ENCODE measurements at regions not wholly inside any gene's neighbourhood (a gene's known extent, or its start where the extent isn't known, plus 50 kb on each side); places are given as distances from the start of the nearest gene placed in this dataset.

DNA sequence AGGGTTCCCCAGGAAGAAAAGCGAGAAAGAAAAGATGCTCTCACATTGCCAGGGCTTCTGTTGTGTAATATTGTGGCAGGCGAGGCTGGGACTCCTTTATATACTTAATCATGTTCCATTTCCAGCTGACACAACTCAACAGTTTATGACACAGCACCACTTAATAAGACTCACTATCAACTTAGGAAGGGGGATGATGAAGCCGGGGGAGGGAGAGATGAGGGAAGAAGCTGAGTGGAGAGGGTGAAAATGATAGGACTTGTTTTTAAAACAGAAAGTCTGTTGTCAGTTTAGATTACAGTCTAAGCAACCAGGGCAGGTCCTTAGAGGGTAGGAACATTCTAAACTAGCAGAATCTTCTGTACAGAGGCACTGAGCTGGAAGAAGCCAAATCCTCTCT is 397.0 kb downstream of the NXPE2 start:
- H3K36me3 ChIP-seq (ENCODE audit: insufficient read depth in 1 of 2, low read depth in 1 of 2): no peaks in the 10 kb centered on the region
- no peaks in the 10 kb centered on the region for H3K9me3 ChIP-seq
- TF ChIP-seq CTCF (IDR thresholded peaks at IDR 0.05): no peak
- no peak for ATAC-seq
- 80 to 83% (median 81%) methylated on average over 3 of the region's 3 CpGs for WGBS, 3 donors
- no peak overlapping the region for H3K27ac ChIP-seq
- no peak for DNase-seq
- H3K27me3 ChIP-seq (ENCODE audit: insufficient read depth in 3 of 3, low read length in 2 of 3): no peaks in the 10 kb centered on the region
- no peak overlapping the region for H3K4me3 ChIP-seq
- H3K4me1 ChIP-seq: no peaks in the 10 kb centered on the region
- intact Hi-C loops (cut with DNase I): no loop called here

DNA sequence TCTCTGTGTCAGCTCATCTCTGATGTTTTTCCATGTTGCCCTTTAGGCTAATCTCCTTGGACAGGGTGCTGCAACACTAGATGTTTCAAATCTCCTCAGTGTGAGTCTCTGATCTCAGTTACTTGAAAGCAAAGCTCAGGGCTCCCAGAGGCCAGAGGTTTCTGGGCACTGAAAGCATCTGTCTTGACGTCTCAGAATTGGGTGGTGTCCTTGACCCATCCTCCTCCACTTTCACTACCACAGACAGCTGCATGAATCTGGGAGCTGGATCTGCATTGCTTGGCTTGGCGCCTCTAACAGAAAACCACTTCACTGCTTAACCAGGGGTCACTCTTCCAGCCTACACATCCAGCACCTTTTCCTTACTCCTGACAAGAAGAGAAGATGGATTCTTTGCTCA is 399.4 kb downstream of the NXPE2 start:
- Histone ChIP-seq H3K27me3 (ENCODE audit: insufficient read depth in 3 of 3, low read length in 2 of 3) (no peaks in the 10 kb centered on the region), H3K4me3 (no peak overlapping the region), H3K9me3 (no peaks in the 10 kb centered on the region), H3K36me3 (ENCODE audit: insufficient read depth in 1 of 2, low read depth in 1 of 2) (no peaks in the 10 kb centered on the region), H3K4me1 (peaks cover 9% of the 10 kb centered on the region), H3K27ac (no peak overlapping the region)
- no peak for TF ChIP-seq CTCF (IDR thresholded peaks at IDR 0.05)
- peak in 2 of 4 donors; percentile 19 to 23 for ATAC-seq
- 23 to 42% (median 35%) methylated on average over 2 of the region's 2 CpGs for WGBS, 3 donors
- DNase-seq: no peak
- intact Hi-C loops (cut with DNase I): no loop called here

DNA sequence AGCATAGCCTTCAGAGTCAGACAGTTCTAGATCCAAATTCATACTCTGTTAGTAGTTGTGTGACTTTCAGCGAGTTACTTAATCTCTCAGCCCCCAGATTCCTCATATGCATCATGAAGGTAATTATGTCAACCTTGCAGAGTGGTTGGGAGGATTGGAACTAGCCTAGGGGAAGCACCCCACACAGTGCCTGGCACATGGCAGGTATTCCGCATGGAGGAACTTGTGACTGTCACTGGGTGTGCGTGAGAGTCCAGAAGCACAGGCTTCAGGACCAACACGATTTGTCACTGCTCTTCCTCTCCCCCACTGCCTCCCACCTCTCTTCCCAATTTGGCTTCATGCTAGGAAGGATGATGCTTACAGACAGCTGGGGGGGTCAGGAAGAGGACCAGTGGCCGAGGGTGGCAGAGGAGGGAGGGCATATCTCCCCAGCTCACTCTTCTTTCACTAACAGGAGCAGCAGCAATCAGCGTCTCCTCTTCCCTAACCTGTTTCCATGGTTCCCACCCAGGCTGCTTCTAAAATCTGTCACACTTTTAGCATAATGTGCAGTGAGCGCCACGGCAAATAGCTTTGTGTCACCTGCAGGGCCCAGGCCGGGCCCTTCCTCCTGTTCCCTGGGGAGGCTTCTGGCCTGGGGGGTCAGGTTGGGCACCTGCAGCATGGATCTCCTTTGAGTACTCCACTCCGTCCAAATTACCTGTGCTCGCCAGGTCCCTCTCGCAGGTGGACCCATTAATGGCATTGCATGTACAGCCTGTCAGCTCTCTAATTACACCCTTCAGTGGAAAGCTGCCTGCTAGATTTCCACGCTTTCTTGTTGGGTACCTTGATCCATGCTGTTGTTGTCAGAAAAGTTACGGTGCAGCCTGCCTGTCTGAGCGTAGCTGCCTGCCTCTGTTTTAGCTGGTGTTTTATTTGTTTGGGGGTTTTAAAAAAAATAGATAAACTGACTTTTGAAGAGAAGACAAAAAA is 400.4 kb downstream of the NXPE2 start:
- ATAC-seq: no peak
- WGBS, 3 donors: 76 to 78% (median 77%) methylated on average over 14 to 15 of the region's 15 CpGs
- Histone ChIP-seq H3K36me3 (ENCODE audit: insufficient read depth in 1 of 2, low read depth in 1 of 2) (no peaks in the 10 kb centered on the region), H3K27me3 (ENCODE audit: insufficient read depth in 3 of 3, low read length in 2 of 3) (no peaks in the 10 kb centered on the region), H3K9me3 (no peaks in the 10 kb centered on the region), H3K4me1 (peaks cover 9% of the 10 kb centered on the region), H3K4me3 (no peak overlapping the region), H3K27ac (no peak overlapping the region)
- no peak for DNase-seq
- no peak for TF ChIP-seq CTCF (IDR thresholded peaks at IDR 0.05)
- intact Hi-C loops (cut with DNase I): no loop called here

- DNase-seq (no peak), ATAC-seq (no peak)
- Histone ChIP-seq H3K4me1 (peaks cover 9% of the 10 kb centered on the region), H3K27me3 (ENCODE audit: insufficient read depth in 3 of 3, low read length in 2 of 3) (no peaks in the 10 kb centered on the region), H3K36me3 (ENCODE audit: insufficient read depth in 1 of 2, low read depth in 1 of 2) (no peaks in the 10 kb centered on the region), H3K9me3 (no peaks in the 10 kb centered on the region), H3K4me3 (no peak overlapping the region), H3K27ac (no peak overlapping the region)
- intact Hi-C loops (cut with DNase I): loop anchor here in 1 of 2 donors (5.0 kb wide), 1 partner anchor 81 kb away; no protein-coding TSS in a partner anchor
- no peak for TF ChIP-seq CTCF (IDR thresholded peaks at IDR 0.05)
- WGBS, 3 donors: 77 to 81% (median 80%) methylated on average over 9 of the region's 9 CpGs
Measured at GRCh38 chr11:115080923-115081680, 402.8 kb downstream of the NXPE2 start.

Measured in psoas muscle (tissue), 7 donors.